ENCODE measurements at regions not wholly inside any gene's neighbourhood (a gene's known extent, or its start where the extent isn't known, plus 50 kb on each side); places are given as distances from the start of the nearest gene placed in this dataset.

DNA sequence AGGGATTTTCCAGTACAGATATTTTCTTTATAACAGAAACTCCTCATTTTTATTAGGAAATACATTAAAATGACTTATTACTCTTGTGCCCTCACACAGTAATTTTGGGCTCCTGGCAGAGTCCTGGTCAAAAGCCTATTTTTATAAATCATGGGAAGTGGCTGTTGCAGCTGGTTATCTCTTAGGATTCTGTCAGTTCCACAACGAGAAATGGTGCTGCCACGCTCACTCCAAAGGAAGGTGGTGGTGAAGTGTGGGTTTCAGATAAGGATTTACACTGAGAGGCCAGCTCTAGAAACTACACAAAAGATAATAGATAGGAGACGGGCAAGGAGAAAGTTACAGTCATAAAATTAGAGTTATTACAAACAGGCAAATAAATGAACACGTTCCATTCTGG lies 159.2 kb upstream of the FAM241A start:
- Histone ChIP-seq H2AK5ac (ENCODE audit: low read depth, low read length) (no peak overlapping the region), H3K79me1 (ENCODE audit: low read depth, low read length) (no peaks in the 10 kb centered on the region), H2BK120ac (replicated peaks; ENCODE audit: low read depth, low read length) (no peak overlapping the region), H2BK12ac (ENCODE audit: low read depth, low read length) (no peak overlapping the region), H3K4me1 (replicated peaks in 1 of 4; ENCODE audit: control insufficient read depth in 3 of 4, insufficient read depth in 4 of 4, low read length in 3 of 4) (peaks cover 0 to 7% (median 4%) of the 10 kb centered on the region in 4 experiments; a peak in 4 of 7 replicates), H4K5ac (ENCODE audit: insufficient read length, low read depth, low read length) (no peak overlapping the region), H4K91ac (replicated peaks; ENCODE audit: insufficient read length, low read length) (no peak overlapping the region), H3K27ac (ENCODE audit: low read depth, low read length) (no peak overlapping the region), H3K79me2 (ENCODE audit: control insufficient read depth in 1 of 2, insufficient read depth in 2 of 2, low read length in 2 of 2) (no peaks in the 10 kb centered on the region), H3K4ac (replicated peaks; ENCODE audit: insufficient read length, low read depth, low read length) (no peak overlapping the region), H3K18ac (ENCODE audit: extremely low read depth, low read length) (no peak overlapping the region), H3K23ac (ENCODE audit: insufficient read length) (no peak overlapping the region), H3K9ac (replicated peaks in 1 of 4; ENCODE audit: extremely low read depth in 1 of 4, low read depth in 3 of 4, low read length in 3 of 4) (no peak overlapping the region), H3K56ac (replicated peaks; ENCODE audit: insufficient read length, low read depth, low read length) (no peak overlapping the region), H2BK5ac (ENCODE audit: low read depth, low read length) (no peak overlapping the region), H4K20me1 (replicated peaks in 1 of 2; ENCODE audit: control insufficient read depth in 1 of 2, insufficient read depth in 2 of 2, low read length in 2 of 2) (no peaks in the 10 kb centered on the region), H3K36me3 (ENCODE audit: control insufficient read depth in 2 of 4, insufficient read depth in 4 of 4, low read length in 3 of 4) (no peaks in the 10 kb centered on the region), H3K9me3 (ENCODE audit: insufficient read depth in 2 of 2, low read depth in 1 of 2, low read length in 1 of 2) (no peaks in the 10 kb centered on the region), H3K14ac (ENCODE audit: insufficient read length) (no peak overlapping the region), H3K4me2 (ENCODE audit: insufficient read depth in 1 of 2, low read depth in 2 of 2, low read length in 2 of 2) (no peak overlapping the region), H3K23me2 (ENCODE audit: low read depth, low read length) (no peaks in the 10 kb centered on the region), H2AFZ (ENCODE audit: low read length) (no peak overlapping the region), H2BK20ac (ENCODE audit: low read length) (no peak overlapping the region), H3K27me3 (replicated peaks in 1 of 4; ENCODE audit: control insufficient read depth in 3 of 4, extremely low read depth in 1 of 4, insufficient read depth in 3 of 4, low read length in 3 of 4) (no peaks in the 10 kb centered on the region), H4K8ac (ENCODE audit: extremely low read depth, insufficient read depth, low read length) (no peak overlapping the region), H3K4me3 (ENCODE audit: extremely low read depth in 1 of 4, insufficient read depth in 2 of 4, low read depth in 3 of 4, low read length in 4 of 4) (no peak overlapping the region), H2BK15ac (ENCODE audit: low read length) (no peak overlapping the region)
- ChIA-PET POLR2A (ENCODE audit: partially characterized antibody) (interaction anchor here (1.0 kb wide), 1 partner anchor 9 kb away, joined by 3 read pairs; no protein-coding TSS in a partner anchor), CTCF (ENCODE audit: partially characterized antibody) (interaction anchor here (1.2 to 3.5 kb wide), 4 partner anchors 11 to 42 kb away, joined by 4 to 16 read pairs (median 7); no protein-coding TSS in a partner anchor)
- TF ChIP-seq CHD2 (IDR thresholded peaks at IDR 0.05; ENCODE audit: low read length) (no peak), TBP (IDR thresholded peaks at IDR 0.05; ENCODE audit: low read depth, low read length) (no peak), EZH2 (IDR thresholded peaks at IDR 0.05; ENCODE audit: low read depth, low read length, severe bottlenecking) (no peak), CBX8 (IDR thresholded peaks at IDR 0.05; ENCODE audit: borderline replicate concordance, low read depth, low read length) (no peak), SP2 (IDR thresholded peaks at IDR 0.05; ENCODE audit: low read length) (no peak), TCF12 (IDR thresholded peaks at IDR 0.05; ENCODE audit: low read depth, low read length) (no peak), RBBP5 (IDR thresholded peaks at IDR 0.05; ENCODE audit: borderline replicate concordance, low read depth, low read length) (no peak), EP300 (IDR thresholded peaks at IDR 0.05; ENCODE audit: borderline replicate concordance in 1 of 2, low read depth in 2 of 2, low read length in 2 of 2) (no peak), TEAD4 (IDR thresholded peaks at IDR 0.05; ENCODE audit: low read depth, low read length) (no peak), CBX5 (IDR thresholded peaks at IDR 0.05; ENCODE audit: low read depth, low read length) (no peak), CEBPB (IDR thresholded peaks at IDR 0.05; ENCODE audit: low read depth, low read length) (no peak), SRF (IDR thresholded peaks at IDR 0.05; ENCODE audit: low read depth, low read length) (no peak)
- TF ChIP-seq, protein P1, sequence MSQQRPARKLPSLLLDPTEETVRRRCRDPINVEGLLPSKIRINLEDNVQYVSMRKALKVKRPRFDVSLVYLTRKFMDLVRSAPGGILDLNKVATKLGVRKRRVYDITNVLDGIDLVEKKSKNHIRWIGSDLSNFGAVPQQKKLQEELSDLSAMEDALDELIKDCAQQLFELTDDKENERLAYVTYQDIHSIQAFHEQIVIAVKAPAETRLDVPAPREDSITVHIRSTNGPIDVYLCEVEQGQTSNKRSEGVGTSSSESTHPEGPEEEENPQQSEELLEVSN (IDR thresholded peaks at IDR 0.05): no peak
- DNase-seq (ENCODE audit: low read depth in 1 of 2, low spot score in 2 of 2): no peak
- WGBS, 2 experiments (ENCODE audit: extremely low coverage in 1 of 2, insufficient coverage in 1 of 2, insufficient read length in 1 of 2, insufficient replicate concordance in 2 of 2, low coverage in 1 of 2, low lambda C conversion rate in 2 of 2, missing lambda C conversion rate in 1 of 2): 83% methylated on average over 4 of the region's 4 CpGs; no CpG with 5 or more reads in 1 of the 2 experiments
- FAIRE-seq: no peak
